Lung (tissue), 11 donors: ENCODE measurements at regions not wholly inside any gene's neighbourhood (a gene's known extent, or its start where the extent isn't known, plus 50 kb on each side); places are given as distances from the start of the nearest gene placed in this dataset.

Experiments
- ATAC-seq: fragments of 200-7000 bp; cut with Tn5 transposase; one replicate; pipeline ENCODE4 v1.9.1; 2020; ENCODE audit warnings: moderate number of reproducible peaks; ENCODE audit not compliant: insufficient read depth, low FRiP score
- DNase-seq, 3 donors: peaks; one replicate each; pipeline ENCODE4 v3.0.0-alpha.2; 2013 to 2017
- H3K27ac ChIP-seq, 2 donors: one replicate each; pipeline ENCODE4 v1.5.1; 2013; ENCODE audit warnings: mild to moderate bottlenecking in 2 of 2, moderate library complexity in 2 of 2, control low read depth in 1 of 2, inconsistent platforms in 1 of 2, low read depth in 1 of 2, low read length in 1 of 2
- H3K27me3 ChIP-seq, 3 donors: one replicate each; pipeline ENCODE4 v1.5.1; 2013; ENCODE audit warnings: low read length in 2 of 3; ENCODE audit not compliant: control insufficient read depth in 3 of 3, insufficient read depth in 3 of 3
- H3K36me3 ChIP-seq, 4 donors: one replicate each; pipeline ENCODE4 v1.5.1; 2013; ENCODE audit warnings: low read length in 4 of 4, mild to moderate bottlenecking in 1 of 4, moderate library complexity in 1 of 4; ENCODE audit not compliant: control insufficient read depth in 4 of 4, insufficient read depth in 4 of 4
- H3K4me1 ChIP-seq, 5 donors: one replicate each; pipeline ENCODE4 v1.5.1; 2013; ENCODE audit warnings: low read length in 5 of 5, mild to moderate bottlenecking in 2 of 5, moderate library complexity in 1 of 5; ENCODE audit not compliant: control insufficient read depth in 5 of 5, insufficient read depth in 5 of 5
- H3K4me3 ChIP-seq: one replicate; pipeline ENCODE4 v1.5.1; 2013; ENCODE audit warnings: mild to moderate bottlenecking, control low read depth, moderate library complexity
- H3K9ac ChIP-seq, 2 donors: one replicate each; pipeline ENCODE4 v1.5.1; 2013; ENCODE audit warnings: low read length in 2 of 2, control low read depth in 1 of 2; ENCODE audit not compliant: insufficient read depth in 1 of 2
- H3K9me3 ChIP-seq, 4 donors: one replicate each; pipeline ENCODE4 v1.5.1; 2013; ENCODE audit warnings: low read length in 3 of 4, mild to moderate bottlenecking in 1 of 4, moderate library complexity in 1 of 4; ENCODE audit not compliant: control insufficient read depth in 4 of 4, insufficient read depth in 3 of 4
- WGBS, 2 donors: extraction: QIAGEN DNeasy Blood & Tissue Kit; methylation state at CpG; one replicate each; pipeline ENCODE4 v1.1.7; 2013; 5-methylcytosine and 5-hydroxymethylcytosine counted together
- TF ChIP-seq, protein P1 (sequence below): IDR thresholded peaks from 2 replicates; pipeline ENCODE4 v1.5.1; 2012; ENCODE audit warnings: mild to moderate bottlenecking; ENCODE audit errors: control extremely low read depth, extremely low read depth
- donor health status: control.
- donor health status: control.
- donor health status: Bipolar disorder and iron deficiency.
- donor health status: healthy.
- donor health status: DM: yes; HTN: yes; CAD: no.

DNA sequence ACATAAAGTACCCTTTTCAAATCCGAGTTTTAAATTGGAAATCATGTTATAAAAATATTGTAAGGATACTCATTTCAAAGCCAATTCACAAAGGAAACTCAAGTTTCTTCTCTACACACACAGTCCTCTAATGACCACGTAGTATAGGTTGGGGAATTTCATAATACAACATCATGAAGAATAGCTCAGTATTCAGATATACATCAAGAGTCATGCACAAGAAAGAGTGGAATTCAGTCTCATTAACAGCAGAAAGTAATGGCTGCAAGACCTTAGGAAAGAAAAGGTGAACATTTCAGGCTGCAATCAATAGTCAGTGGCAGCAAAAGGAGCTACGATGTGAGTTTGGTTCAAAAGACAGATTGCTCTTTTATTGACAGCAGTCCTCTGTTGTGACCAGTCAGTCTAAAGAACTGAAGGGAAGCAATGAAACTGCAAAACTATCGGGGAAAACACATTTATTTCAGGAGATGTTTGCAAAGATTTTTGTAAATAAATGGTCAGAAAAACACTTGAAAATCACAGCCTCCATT lies 317.2 kb downstream of the IPMK start:
- H3K27ac ChIP-seq = no peak overlapping the region
- DNase-seq (no peak), ATAC-seq (no peak)
- H3K36me3 ChIP-seq = no peaks in the 10 kb centered on the region
- H3K9ac ChIP-seq = no peak overlapping the region
- H3K4me3 ChIP-seq = no peak overlapping the region
- no peaks in the 10 kb centered on the region for H3K27me3 ChIP-seq
- TF ChIP-seq, protein P1, sequence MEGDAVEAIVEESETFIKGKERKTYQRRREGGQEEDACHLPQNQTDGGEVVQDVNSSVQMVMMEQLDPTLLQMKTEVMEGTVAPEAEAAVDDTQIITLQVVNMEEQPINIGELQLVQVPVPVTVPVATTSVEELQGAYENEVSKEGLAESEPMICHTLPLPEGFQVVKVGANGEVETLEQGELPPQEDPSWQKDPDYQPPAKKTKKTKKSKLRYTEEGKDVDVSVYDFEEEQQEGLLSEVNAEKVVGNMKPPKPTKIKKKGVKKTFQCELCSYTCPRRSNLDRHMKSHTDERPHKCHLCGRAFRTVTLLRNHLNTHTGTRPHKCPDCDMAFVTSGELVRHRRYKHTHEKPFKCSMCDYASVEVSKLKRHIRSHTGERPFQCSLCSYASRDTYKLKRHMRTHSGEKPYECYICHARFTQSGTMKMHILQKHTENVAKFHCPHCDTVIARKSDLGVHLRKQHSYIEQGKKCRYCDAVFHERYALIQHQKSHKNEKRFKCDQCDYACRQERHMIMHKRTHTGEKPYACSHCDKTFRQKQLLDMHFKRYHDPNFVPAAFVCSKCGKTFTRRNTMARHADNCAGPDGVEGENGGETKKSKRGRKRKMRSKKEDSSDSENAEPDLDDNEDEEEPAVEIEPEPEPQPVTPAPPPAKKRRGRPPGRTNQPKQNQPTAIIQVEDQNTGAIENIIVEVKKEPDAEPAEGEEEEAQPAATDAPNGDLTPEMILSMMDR = no peak
- H3K4me1 ChIP-seq = no peaks in the 10 kb centered on the region
- WGBS, 2 donors = 48 to 60% methylated on average over 4 of the region's 4 CpGs
- no peaks in the 10 kb centered on the region for H3K9me3 ChIP-seq

DNA sequence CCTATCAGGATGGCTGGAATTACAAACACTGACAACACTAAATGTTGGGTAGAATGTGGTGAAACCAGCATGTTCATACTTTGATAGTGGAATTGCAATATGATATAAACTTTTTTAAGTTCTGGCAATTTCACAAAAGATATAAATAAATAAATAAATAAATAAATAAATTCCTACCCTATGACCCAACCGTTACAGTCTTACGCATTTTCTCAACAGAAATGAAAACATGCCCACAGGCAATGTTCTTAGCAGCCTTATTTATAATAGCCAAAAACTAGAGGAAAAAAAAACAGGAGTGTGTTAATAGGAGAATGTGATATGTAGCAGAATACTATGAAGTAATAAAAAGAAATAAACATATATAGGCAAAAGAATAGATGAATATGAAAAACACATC lies 318.9 kb downstream of the IPMK start:
- DNase-seq (no peak), ATAC-seq (no peak)
- no peak overlapping the region for H3K4me3 ChIP-seq
- H3K9ac ChIP-seq = no peak overlapping the region
- no peaks in the 10 kb centered on the region for H3K27me3 ChIP-seq
- TF ChIP-seq, protein P1 = no peak
- H3K9me3 ChIP-seq = no peaks in the 10 kb centered on the region
- 93 to 94% methylated on average over 2 of the region's 2 CpGs for WGBS, 2 donors
- H3K4me1 ChIP-seq = no peaks in the 10 kb centered on the region
- no peaks in the 10 kb centered on the region for H3K36me3 ChIP-seq
- H3K27ac ChIP-seq = no peak overlapping the region

DNA sequence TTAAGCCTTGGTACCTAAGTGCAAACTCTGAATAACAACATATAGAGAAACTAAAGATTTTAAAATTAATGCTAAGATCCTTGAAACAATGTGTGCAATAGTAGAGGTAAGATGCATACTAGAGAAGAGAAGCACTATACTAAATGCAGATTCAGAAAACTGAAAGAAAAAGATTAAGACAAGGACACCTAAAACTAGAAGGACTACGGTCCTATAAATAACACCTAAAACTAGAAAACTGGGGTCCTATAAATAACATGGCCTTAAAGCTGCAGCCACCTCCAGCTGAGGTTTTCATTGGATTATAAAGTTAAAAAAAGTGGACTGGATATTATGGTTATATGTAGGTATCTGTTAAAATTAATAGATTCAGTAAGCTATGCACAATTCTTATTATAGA lies 320.9 kb downstream of the IPMK start:
- Histone ChIP-seq H3K4me1 (no peaks in the 10 kb centered on the region), H3K27ac (no peak overlapping the region), H3K27me3 (no peaks in the 10 kb centered on the region), H3K9ac (no peak overlapping the region), H3K4me3 (no peak overlapping the region), H3K36me3 (no peaks in the 10 kb centered on the region), H3K9me3 (no peaks in the 10 kb centered on the region)
- TF ChIP-seq, protein P1 = no peak
- DNase-seq = no peak
- WGBS, 2 donors = 83 to 100% methylated on average over 1 of the region's 1 CpG
- ATAC-seq = no peak

DNA sequence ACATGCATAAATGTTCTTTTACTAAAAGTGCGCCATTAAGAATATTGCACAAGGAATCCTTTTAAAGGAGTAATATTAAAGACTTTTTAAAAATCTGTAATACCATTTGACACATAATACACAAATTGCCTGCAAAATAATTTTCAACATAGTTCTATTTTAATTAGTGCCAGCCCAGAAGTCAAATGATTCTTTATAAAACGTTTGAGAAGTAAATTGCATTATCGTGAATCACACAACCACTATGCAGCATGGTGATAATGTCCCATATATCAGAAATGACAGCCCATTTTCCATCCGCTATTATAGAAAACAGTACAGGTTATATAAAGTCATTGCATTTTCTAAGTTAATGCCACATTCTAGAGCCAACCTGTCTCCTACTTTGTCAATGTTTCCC lies 324.0 kb downstream of the IPMK start:
- ATAC-seq (no peak), DNase-seq (no peak)
- Histone ChIP-seq H3K27me3 (no peaks in the 10 kb centered on the region), H3K4me3 (no peak overlapping the region), H3K4me1 (no peaks in the 10 kb centered on the region), H3K36me3 (no peaks in the 10 kb centered on the region), H3K27ac (no peak overlapping the region), H3K9ac (no peak overlapping the region), H3K9me3 (no peaks in the 10 kb centered on the region)
- 87 to 90% methylated on average over 4 of the region's 4 CpGs for WGBS, 2 donors
- TF ChIP-seq, protein P1 = no peak
